HFFc6 (cell line): ENCODE measurements at regions not wholly inside any gene's neighbourhood (a gene's known extent, or its start where the extent isn't known, plus 50 kb on each side); places are given as distances from the start of the nearest gene placed in this dataset.

Source experiments
- DNase-seq: peaks from one replicate; pipeline ENCODE4 v3.0.0-alpha.2; 2018
- H3K27ac Mint-ChIP-seq: 2 replicates; pipeline ENCODE4 v1.8.0; 2020; ENCODE audit warnings: mild to moderate bottlenecking, mixed read lengths
- H3K27me3 Mint-ChIP-seq: 2 replicates; pipeline ENCODE4 v1.8.0; 2021; ENCODE audit warnings: mild to moderate bottlenecking, moderate library complexity, mixed read lengths; ENCODE audit not compliant: insufficient read depth
- H3K36me3 Mint-ChIP-seq: 2 replicates; pipeline ENCODE4 v1.8.0; 2021; ENCODE audit warnings: low read depth, mixed read lengths
- H3K4me1 Mint-ChIP-seq: 2 replicates; pipeline ENCODE4 v1.8.0; 2020; ENCODE audit warnings: low read depth, mixed read lengths
- H3K4me3 Mint-ChIP-seq: 2 replicates; pipeline ENCODE4 v1.8.0; 2020; ENCODE audit warnings: mild to moderate bottlenecking, moderate library complexity, mixed read lengths
- H3K9me3 Mint-ChIP-seq: 2 replicates; pipeline ENCODE4 v1.8.0; 2020; ENCODE audit warnings: mild to moderate bottlenecking, mixed read lengths
- CTCF ChIP-seq: fragments of 200-600 bp; sonication (generic); IDR thresholded peaks from 2 replicates; pipeline ENCODE4 v1.5.0; 2021; ENCODE audit warnings: antibody characterized with exemption, mild to moderate bottlenecking

- TF ChIP-seq CTCF = no peak
- H3K9me3 Mint-ChIP-seq = peaks cover 5% of the 10 kb centered on the region; the same call in 1 of the 2 replicates
- no peaks in the 10 kb centered on the region for H3K27me3 Mint-ChIP-seq
- H3K4me1 Mint-ChIP-seq = no peaks in the 10 kb centered on the region
- H3K27ac Mint-ChIP-seq = no peak overlapping the region
- DNase-seq = no peak
- H3K4me3 Mint-ChIP-seq = no peak overlapping the region
- no peaks in the 10 kb centered on the region for H3K36me3 Mint-ChIP-seq
Measured at GRCh38 chrX:51407520-51408409, 75.1 kb downstream of the NUDT10 start.

- Mint-ChIP-seq H3K27ac (no peak overlapping the region), H3K36me3 (no peaks in the 10 kb centered on the region), H3K27me3 (no peaks in the 10 kb centered on the region), H3K9me3 (peaks cover 5% of the 10 kb centered on the region; the same call in 1 of the 2 replicates), H3K4me3 (no peak overlapping the region), H3K4me1 (no peaks in the 10 kb centered on the region)
- TF ChIP-seq CTCF = no peak
- no peak for DNase-seq
Measured at GRCh38 chrX:51406688-51407519, 74.3 kb downstream of the NUDT10 start.

GRCh38 chrX:51404445-51404844, 71.8 kb downstream of the NUDT10 start:
- Mint-ChIP-seq H3K4me1 (no peaks in the 10 kb centered on the region), H3K9me3 (peaks cover 5% of the 10 kb centered on the region; the same call in 1 of the 2 replicates), H3K4me3 (no peak overlapping the region), H3K36me3 (no peaks in the 10 kb centered on the region), H3K27ac (no peak overlapping the region), H3K27me3 (no peaks in the 10 kb centered on the region)
- TF ChIP-seq CTCF = no peak
- no peak for DNase-seq

- no peaks in the 10 kb centered on the region for H3K4me1 Mint-ChIP-seq
- no peaks in the 10 kb centered on the region for H3K36me3 Mint-ChIP-seq
- no peak for DNase-seq
- TF ChIP-seq CTCF = no peak
- H3K27me3 Mint-ChIP-seq = no peaks in the 10 kb centered on the region; the same call in none of the 2 replicates
- no peak overlapping the region for H3K4me3 Mint-ChIP-seq
- H3K27ac Mint-ChIP-seq = no peak overlapping the region
- H3K9me3 Mint-ChIP-seq = no peaks in the 10 kb centered on the region; the same call in 1 of the 2 replicates
Measured at GRCh38 chrX:51395810-51396728, 63.4 kb downstream of the NUDT10 start.

- Mint-ChIP-seq H3K4me3 (no peak overlapping the region), H3K27me3 (no peaks in the 10 kb centered on the region; the same call in none of the 2 replicates), H3K36me3 (no peaks in the 10 kb centered on the region), H3K27ac (no peak overlapping the region), H3K9me3 (no peaks in the 10 kb centered on the region; the same call in 1 of the 2 replicates), H3K4me1 (no peaks in the 10 kb centered on the region)
- DNase-seq = no peak
- TF ChIP-seq CTCF = no peak
Measured at GRCh38 chrX:51395480-51395809, 62.8 kb downstream of the NUDT10 start.
